Uterus (tissue), 3 donors: ENCODE measurements at regions not wholly inside any gene's neighbourhood (a gene's known extent, or its start where the extent isn't known, plus 50 kb on each side); places are given as distances from the start of the nearest gene placed in this dataset.

ENCODE experiments used
- DNase-seq, 2 donors: peaks; one replicate each; pipeline ENCODE4 v3.0.0-alpha.2; 2019 to 2020
- H3K27ac ChIP-seq, 2 donors: fragments of 200-600 bp; sonication (generic); 1 replicate in 1 of 2; 2 replicates in 1 of 2; pipeline ENCODE4 v1.5.1; 2016 to 2018
- H3K27me3 ChIP-seq, 2 donors: fragments of 200-600 bp; sonication (generic); one replicate each; pipeline ENCODE4 v1.5.1; 2018 to 2019; ENCODE audit warnings: control low read depth in 1 of 2
- H3K36me3 ChIP-seq, 2 donors: fragments of 200-600 bp; sonication (generic); one replicate each; pipeline ENCODE4 v1.5.1; 2019; ENCODE audit warnings: control low read depth in 1 of 2
- H3K4me1 ChIP-seq, 2 donors: fragments of 200-600 bp; sonication (generic); one replicate each; pipeline ENCODE4 v1.5.1; 2018 to 2019; ENCODE audit warnings: control low read depth in 1 of 2
- H3K4me3 ChIP-seq, 2 donors: fragments of 200-600 bp; sonication (generic); 1 replicate in 1 of 2; 2 replicates in 1 of 2; pipeline ENCODE4 v1.5.1; 2018 to 2019; ENCODE audit warnings: mild to moderate bottlenecking in 1 of 2
- H3K9me3 ChIP-seq, 2 donors: fragments of 200-600 bp; sonication (generic); one replicate each; pipeline ENCODE4 v1.5.1; 2019; ENCODE audit warnings: control low read depth in 1 of 2
- CTCF ChIP-seq, 4 experiments: fragments of 200-600 bp in 2 of 4; fragments of 450-650 bp in 2 of 4; sonication (generic) in 2 of 4; IDR thresholded peaks; one replicate each; pipeline ENCODE4 v1.5.1; 2016 to 2019; ENCODE audit warnings: antibody characterized with exemption in 4 of 4, mild to moderate bottlenecking in 2 of 4, moderate library complexity in 1 of 4
- POLR2A ChIP-seq, 2 donors: fragments of 450-650 bp; IDR thresholded peaks; one replicate each; pipeline ENCODE4 v1.6.1; 2016; ENCODE audit warnings: antibody characterized with exemption in 2 of 2, mild to moderate bottlenecking in 1 of 2, moderate library complexity in 1 of 2
- intact Hi-C: fragments of 100-400 bp; cut with DNase I; formaldehyde crosslinking; loops from one replicate; pipeline ENCODE4 v1.15.1; 2023; ENCODE audit warnings: low total_unique reads
- donor health status: DM: yes; HTN: yes; CAD: no.

DNA sequence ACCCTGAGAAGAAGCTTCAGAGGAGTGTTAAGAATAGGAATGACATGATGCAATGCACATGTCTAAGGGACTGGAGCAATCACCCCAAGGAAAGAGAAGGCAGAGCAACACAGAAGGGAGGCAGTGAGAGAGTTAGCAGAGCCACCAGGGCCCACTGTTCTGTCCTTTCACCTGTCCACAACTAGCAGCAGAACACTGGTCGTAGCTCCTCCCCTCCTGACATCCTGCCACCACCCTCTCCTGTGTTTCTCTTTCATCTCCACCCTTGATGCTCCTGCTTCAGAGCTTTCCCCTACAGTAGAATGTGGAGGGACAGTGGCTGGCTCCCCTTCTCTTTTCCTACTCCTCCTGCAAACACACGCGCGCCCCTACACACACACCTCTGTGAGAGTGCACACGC, 483.4 kb upstream of the KIF2A start:
- intact Hi-C loops, result no loop called here

GRCh38 chr5:61823065-61823464, 482.9 kb upstream of the KIF2A start:
- H3K9me3 ChIP-seq, result no peaks in the 10 kb centered on the region
- TF ChIP-seq CTCF (IDR thresholded peaks at IDR 0.05) (no peak), POLR2A (IDR thresholded peaks at IDR 0.05) (no peak)
- H3K4me1 ChIP-seq, result no peaks in the 10 kb centered on the region
- H3K27me3 ChIP-seq, result no peaks in the 10 kb centered on the region
- DNase-seq, result no peak
- intact Hi-C loops, result no loop called here
- no peak overlapping the region for H3K4me3 ChIP-seq
- H3K27ac ChIP-seq, result no peak overlapping the region
- H3K36me3 ChIP-seq, result no peaks in the 10 kb centered on the region

More for the DNA sequence above, 483.4 kb upstream of the KIF2A start:
- DNase-seq, result no peak
- Histone ChIP-seq H3K27ac (no peak overlapping the region), H3K4me3 (no peak overlapping the region), H3K36me3 (no peaks in the 10 kb centered on the region), H3K27me3 (no peaks in the 10 kb centered on the region), H3K4me1 (no peaks in the 10 kb centered on the region), H3K9me3 (no peaks in the 10 kb centered on the region)
- TF ChIP-seq POLR2A (IDR thresholded peaks at IDR 0.05) (no peak), CTCF (IDR thresholded peaks at IDR 0.05) (no peak)

- intact Hi-C loops, result no loop called here
- Histone ChIP-seq H3K4me3 (no peak overlapping the region), H3K4me1 (no peaks in the 10 kb centered on the region), H3K9me3 (no peaks in the 10 kb centered on the region), H3K27ac (no peak overlapping the region), H3K36me3 (no peaks in the 10 kb centered on the region), H3K27me3 (no peaks in the 10 kb centered on the region)
- TF ChIP-seq CTCF (IDR thresholded peaks at IDR 0.05) (no peak), POLR2A (IDR thresholded peaks at IDR 0.05) (no peak)
- no peak for DNase-seq
Measured at GRCh38 chr5:61823781-61824180, 482.2 kb upstream of the KIF2A start.

DNA sequence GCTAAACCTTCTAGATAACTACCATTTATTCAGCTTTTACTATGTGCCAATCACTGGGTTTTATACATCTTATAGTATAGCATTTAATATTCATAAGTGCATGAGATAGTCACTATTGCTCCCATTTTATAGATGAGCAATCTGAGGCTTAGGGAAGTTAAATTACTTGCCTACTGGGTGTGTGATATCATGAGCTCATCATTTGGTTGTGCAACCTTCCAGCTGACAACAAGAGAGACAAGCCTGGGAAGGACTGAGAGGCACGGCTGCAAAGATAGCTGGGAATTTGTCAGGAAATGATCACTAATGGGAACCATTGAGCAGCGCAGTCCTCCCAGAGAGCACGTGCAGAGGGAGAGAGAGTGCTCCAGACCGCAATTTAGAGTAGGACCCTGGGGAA, 481.6 kb upstream of the KIF2A start:
- TF ChIP-seq POLR2A (IDR thresholded peaks at IDR 0.05), result no peak
- no peak for TF ChIP-seq CTCF (IDR thresholded peaks at IDR 0.05)
- intact Hi-C loops, result no loop called here
- Histone ChIP-seq H3K27me3 (no peaks in the 10 kb centered on the region), H3K27ac (no peak overlapping the region), H3K4me3 (no peak overlapping the region), H3K36me3 (no peaks in the 10 kb centered on the region), H3K4me1 (no peaks in the 10 kb centered on the region), H3K9me3 (no peaks in the 10 kb centered on the region)
- no peak for DNase-seq

- TF ChIP-seq CTCF (IDR thresholded peaks at IDR 0.05) (no peak), POLR2A (IDR thresholded peaks at IDR 0.05) (no peak)
- Histone ChIP-seq H3K27ac (no peak overlapping the region), H3K4me3 (no peak overlapping the region), H3K9me3 (no peaks in the 10 kb centered on the region), H3K27me3 (no peaks in the 10 kb centered on the region), H3K4me1 (no peaks in the 10 kb centered on the region), H3K36me3 (no peaks in the 10 kb centered on the region)
- no peak for DNase-seq
- intact Hi-C loops, result no loop called here
Measured at GRCh38 chr5:61827445-61827975, 478.5 kb upstream of the KIF2A start.
